GM12874 (cell line): ENCODE measurements at regions not wholly inside any gene's neighbourhood (a gene's known extent, or its start where the extent isn't known, plus 50 kb on each side); places are given as distances from the start of the nearest gene placed in this dataset.

ENCODE experiments used
- TF ChIP-seq, protein P1 (sequence below): IDR thresholded peaks from 2 replicates; pipeline ENCODE4 v1.5.1; 2011; ENCODE audit warnings: low read depth, mild to moderate bottlenecking, control low read depth, low read length, moderate library complexity; ENCODE audit not compliant: insufficient read depth

DNA sequence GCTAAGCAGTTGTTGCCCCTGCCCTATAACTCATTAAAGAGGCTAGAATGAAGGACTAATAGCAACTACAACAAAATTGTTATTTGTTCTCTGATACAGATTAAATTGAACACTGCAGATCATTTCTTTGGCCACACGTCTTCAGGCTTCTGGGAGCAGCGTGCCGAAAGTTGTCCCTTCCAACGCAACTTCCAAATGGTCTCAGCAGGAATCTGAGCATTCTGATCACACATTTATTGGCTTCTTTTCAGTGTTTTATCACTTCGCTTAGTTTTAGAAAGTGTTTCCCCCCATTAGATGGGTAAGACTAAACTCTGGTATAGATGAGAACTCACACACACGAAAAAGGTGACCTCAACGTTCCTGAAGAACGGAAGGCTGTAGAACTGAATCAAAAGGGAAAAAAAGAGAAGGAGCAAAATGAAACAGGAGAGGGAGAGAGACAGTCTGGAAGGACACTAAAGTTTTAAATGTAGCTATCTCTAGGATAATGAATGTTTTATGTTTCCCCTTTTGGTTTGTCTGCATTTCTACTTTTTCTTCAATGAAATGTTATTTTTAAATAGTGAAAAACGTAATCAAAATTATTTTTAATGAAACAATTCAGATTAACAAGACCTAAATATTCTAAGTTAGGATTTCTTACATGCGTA is 336.5 kb downstream of the RRAGC start:
- TF ChIP-seq, protein P1, sequence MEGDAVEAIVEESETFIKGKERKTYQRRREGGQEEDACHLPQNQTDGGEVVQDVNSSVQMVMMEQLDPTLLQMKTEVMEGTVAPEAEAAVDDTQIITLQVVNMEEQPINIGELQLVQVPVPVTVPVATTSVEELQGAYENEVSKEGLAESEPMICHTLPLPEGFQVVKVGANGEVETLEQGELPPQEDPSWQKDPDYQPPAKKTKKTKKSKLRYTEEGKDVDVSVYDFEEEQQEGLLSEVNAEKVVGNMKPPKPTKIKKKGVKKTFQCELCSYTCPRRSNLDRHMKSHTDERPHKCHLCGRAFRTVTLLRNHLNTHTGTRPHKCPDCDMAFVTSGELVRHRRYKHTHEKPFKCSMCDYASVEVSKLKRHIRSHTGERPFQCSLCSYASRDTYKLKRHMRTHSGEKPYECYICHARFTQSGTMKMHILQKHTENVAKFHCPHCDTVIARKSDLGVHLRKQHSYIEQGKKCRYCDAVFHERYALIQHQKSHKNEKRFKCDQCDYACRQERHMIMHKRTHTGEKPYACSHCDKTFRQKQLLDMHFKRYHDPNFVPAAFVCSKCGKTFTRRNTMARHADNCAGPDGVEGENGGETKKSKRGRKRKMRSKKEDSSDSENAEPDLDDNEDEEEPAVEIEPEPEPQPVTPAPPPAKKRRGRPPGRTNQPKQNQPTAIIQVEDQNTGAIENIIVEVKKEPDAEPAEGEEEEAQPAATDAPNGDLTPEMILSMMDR, result no peak

DNA sequence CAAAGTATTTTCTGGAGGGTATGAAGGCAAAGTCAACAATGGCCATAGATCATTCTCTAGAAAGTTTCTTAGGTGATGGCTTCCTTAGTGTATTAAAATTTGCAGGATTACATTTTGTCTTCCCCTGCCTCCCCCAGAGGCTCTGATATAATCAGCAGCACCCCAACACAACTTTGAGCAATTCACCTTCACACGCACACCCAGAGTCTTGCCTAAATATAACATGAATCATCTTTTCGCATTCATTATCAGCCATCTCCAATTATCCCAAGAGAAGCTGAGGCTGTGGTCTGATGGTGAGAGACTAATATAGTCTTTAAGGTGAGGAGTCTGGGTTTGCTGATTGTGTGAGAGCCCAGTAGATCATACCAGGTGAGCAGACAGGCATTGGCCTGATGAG is 343.0 kb downstream of the RRAGC start:
- TF ChIP-seq, protein P1, result no peak

DNA sequence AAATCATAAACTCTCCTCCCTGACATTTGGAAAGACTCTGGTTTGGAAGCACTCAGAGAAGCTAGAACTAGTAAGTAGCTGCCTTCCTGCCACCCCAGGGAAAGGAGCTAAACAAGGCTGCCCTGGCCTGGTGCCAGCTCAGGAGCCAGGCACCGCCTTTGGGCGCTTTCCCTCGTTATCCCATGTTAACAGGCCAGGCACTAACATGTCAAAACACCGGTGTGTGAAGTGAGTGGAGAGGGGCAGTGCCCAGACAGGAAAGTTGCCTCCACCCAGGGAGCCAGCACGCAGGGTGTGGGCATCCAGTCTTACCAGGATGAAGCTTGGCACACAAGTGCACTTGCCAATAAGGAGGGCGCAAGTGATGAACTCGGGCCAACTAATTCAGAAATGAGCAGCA is 346.8 kb downstream of the RRAGC start:
- TF ChIP-seq, protein P1, result no peak

DNA sequence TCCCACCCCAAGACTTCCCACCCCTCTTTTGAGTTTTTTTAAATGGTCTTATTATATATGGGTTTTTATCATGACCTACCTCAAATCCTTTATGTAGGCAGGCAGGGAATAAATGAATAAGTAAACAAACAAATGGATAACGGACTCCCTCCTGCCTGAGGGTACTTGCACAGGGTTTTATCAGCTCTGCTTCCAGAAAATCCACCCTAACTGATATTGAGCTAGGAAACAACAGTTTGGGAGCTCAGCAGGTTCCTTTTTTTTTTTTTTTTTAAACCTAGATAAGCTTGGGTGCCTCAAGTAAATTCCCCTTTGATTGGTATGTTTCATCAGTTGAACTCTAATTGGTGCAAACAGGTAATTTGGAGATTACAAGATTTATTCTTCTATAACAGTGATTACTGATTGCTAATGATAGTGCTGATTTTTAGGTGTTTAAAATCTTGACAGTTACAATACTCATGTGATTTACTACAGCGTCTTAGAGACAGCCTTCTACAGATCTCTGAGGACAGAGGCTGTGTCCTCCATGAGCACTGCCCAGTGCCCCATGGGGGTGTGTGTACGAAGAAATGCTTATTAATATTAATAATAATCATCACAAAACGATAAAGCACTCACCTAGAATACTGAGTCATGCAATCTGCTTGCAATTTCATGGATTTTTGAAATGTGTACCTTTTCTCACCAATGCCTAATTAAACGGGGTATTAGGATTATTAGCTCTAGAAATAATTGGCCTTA is 347.4 kb downstream of the RRAGC start:
- TF ChIP-seq, protein P1, result no peak

DNA sequence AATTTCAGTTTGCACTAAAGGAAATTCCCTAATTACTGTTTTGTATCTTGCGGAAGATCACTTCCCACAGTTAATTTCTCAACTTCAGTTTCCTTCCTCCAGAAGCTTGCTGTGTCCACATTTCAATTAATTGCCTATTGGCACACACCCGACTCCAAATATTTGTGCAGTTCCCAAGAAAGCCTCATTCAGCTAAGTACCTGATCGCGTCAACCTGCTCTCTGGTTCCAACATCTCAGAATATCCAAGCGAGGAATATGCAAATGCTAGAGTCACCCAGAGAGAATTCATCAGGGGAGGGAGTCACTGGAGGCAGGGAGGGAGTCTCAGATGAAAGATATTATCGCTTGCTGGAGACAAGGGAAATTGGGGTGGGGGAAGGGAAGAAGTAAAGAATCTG is 351.3 kb downstream of the RRAGC start:
- TF ChIP-seq, protein P1, result no peak

DNA sequence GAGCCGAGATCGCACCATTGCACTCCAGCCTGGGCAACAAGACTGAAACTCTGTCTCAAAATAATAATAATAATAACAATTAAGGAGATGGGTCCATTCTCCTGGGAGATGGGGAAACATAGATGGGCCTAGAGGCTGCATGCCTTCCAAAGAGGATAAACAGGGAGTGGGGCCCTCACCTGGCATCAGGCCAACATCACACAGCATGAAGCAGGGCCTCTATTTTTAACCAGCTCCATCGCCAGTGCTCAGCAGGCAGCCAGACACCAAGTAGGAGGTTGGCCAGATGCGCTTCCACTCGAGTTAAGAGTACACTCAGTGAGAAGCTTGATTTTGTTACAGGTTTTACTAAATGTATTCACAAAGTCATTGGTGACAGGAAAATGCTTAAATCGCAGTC is 352.0 kb downstream of the RRAGC start:
- TF ChIP-seq, protein P1, result no peak

DNA sequence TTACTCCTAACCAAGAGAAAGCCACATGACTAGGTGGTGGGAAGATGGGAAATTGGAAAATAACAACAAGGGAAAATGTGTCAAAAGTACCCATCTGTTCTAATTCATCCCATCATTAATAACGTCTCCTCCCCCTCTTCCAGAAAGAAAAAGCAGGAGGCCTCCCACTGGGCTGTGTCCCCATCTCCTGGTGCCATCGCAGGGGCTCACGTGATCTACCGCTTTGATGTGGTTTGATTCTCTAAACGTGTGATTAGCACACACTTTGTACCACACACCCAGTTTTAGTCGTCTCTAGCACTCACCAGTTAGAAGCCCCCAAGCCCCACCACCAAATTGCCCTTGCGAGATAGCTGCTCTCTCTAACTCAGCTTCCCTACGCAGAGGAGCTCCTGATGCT is 353.6 kb downstream of the RRAGC start:
- TF ChIP-seq, protein P1, result no peak
